HCEC 1CT (cell line): ENCODE measurements at regions not wholly inside any gene's neighbourhood (a gene's known extent, or its start where the extent isn't known, plus 50 kb on each side); places are given as distances from the start of the nearest gene placed in this dataset.
"Not testable (repeated sequence)": the region's sequence is repeated elsewhere in the genome, so short reads cannot be mapped to it uniquely, and the experiment has no call there.

Experiments
- DNase-seq: peaks from one replicate; pipeline ENCODE4 v3.0.0-alpha.2; 2017

DNA sequence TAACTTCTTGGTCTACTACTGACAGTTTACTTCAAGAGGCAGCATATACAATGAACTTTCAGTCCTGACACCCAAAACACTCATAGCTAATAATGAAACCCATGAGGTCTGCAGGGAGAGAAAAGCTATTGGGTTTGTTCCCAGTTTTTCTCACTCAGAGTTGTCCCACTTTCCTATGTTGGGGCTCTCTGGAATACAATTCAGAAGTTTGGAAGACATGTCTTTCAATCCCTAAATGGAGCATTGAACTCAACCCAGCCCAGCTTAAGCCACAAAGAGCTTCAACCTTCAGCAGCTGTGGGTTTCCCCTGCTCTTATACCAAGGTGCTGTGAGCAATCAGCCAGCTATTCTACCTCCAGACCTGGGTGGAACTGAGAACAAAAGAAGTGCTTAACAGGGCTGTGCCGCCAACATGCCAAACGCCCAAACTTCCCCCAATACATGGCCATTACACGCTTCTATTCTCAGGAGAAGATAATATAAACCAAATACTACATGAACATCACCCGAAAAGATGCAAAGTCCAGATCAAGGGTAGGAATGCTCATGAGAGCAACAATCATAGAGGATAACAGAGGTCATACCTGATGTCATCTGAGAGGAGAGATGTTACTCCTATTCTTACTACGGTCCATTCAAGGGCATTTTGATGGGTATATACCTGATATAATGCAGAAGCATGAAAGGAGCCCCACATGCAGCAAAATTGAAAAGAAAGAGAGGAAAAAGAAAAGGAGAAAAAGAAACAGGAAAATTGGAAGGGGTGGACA is 131.2 kb upstream of the TGFBR2 start:
- no peak for DNase-seq

DNA sequence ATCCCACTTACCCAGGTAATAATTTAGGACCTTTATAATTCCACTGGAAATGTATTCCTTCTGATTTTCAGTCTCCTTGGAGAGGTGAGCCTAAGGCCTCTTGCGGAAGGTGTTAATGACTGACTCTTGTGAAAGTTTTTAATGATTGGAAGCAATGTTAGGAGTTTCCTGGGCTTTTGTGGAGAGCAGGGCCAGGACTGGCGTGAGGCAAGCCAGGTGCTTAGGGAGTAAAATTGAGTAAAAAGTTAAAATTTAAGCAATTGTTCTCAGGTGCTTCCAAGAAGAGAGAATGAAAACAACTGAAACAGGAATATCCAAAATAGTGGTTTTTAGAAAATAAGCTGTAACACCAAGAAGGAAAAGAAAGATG is 130.6 kb upstream of the TGFBR2 start:
- no peak for DNase-seq

DNA sequence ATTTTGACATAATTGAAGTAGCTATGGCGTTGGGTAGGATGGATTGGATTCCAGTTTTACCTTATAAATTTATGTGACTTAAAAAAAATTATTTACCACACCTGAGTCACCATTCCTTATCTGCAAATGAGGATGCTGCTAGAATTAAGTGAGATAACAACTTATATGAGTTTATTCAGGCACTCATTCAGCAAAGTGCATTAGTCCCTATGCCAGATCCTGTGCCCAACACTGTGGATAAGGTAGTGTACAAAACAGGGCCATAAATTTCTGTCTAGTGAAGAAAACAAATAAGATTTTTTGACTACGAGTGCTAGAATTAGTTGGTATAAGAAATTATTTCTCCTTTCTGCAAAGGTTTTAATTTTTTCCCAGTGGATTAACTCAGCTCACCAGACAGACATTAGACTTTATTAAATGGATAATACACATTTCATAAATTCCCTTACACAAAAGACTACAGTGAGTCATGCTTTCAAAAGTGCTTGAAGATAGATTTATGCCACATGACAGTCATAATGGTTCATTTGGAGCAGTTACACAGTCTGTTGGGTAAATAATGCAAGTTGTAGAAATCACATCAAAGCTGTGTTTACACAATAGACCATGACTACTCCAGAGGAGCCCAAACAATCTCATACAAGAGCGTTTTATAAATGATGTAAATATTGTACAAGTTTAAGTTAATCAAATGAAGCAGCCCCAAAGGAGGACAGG is 129.9 kb upstream of the TGFBR2 start:
- DNase-seq: peak; percentile 83

DNA sequence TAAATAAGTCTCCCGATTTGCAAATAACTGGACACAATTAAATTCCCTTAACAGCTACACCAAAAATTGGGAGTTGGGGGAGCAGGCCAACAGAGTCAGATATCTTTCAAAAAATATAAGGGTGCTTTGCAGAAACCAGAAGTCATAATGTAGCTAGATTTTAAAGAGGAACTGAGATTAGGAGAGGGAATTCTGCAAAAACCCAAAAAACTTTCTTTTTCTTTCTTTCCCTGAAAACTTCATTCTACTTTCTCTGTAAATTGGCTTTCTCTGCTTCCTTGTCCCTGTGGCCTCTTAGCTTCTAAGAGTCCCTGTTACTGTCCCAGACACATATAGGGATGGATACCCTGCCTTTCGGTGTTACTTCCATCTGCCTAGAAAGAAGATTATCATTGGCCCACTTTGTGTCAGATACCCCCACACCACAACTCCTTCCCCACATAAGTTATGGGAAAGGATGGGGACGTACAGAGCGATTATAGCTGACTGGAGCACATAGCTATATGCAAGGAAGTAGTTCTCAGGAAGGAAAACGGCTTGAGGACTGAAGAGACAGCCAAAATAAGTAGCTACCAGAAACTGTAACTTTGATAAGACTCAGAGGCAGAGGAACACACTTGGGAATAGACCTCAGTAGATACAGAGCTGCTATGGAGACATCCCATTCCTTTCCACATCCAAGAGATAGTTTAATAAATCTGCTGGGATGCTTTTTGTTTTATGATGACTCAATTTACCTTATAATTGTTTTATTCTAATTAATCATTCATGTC is 129.1 kb upstream of the TGFBR2 start:
- no peak for DNase-seq

DNA sequence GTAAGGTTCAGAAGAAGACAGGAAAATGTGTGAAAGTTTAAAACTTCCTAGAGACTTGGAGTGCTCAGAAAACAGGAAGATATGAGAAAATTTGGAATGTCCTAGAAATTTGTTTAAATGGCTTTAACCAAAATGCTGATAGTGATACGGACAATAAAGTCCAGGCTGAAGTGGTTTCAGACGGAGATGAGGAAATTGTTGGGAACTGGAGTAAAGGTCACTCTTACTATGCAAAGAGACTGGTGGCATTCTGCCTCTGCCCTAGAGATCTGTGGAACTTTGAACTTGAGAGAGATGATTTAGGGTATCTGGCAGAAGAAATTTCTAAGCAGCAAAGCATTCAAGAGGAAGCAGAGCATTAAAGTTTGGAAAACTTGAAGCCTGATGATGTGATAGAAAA is 126.7 kb upstream of the TGFBR2 start:
- not testable (repeated sequence) for DNase-seq

DNA sequence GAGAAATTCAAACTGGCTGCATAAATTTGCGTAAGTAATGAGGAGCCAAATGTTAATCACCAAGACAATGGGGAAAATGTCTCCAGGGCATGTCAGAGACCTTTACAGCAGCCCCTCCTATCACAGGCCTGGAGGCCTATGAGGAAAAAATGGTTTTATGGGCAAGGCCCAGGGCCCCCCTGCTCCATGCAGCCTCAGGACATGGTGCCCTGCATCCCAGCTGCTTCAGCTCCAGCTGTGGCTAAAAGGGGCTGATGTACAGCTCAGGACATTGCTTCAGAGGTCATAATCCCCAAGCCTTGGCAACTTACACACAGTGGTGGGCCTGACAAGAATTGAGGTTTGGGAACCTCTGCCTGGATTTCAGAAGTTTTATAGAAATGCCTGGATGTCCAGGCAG is 126.2 kb upstream of the TGFBR2 start:
- not testable (repeated sequence) for DNase-seq

DNA sequence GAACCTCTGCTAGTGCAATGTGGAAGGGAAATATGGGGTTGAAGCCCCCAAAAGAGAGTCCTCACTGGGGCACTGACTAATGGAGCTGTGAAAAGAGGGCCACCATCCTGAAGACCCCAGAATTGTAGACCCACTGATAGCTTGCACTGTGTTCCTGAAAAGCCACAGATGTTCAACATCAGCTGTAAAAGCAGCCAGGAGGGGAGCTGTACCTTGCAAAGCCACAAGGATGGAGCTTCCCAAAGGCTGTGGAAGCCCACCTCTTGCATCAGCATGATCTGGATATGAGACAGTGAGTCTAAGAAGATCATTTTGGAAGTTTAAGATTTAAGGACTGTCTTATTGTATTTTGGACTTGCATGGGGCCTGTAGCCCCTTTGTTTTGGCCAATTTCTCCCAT is 125.8 kb upstream of the TGFBR2 start:
- no peak for DNase-seq

DNA sequence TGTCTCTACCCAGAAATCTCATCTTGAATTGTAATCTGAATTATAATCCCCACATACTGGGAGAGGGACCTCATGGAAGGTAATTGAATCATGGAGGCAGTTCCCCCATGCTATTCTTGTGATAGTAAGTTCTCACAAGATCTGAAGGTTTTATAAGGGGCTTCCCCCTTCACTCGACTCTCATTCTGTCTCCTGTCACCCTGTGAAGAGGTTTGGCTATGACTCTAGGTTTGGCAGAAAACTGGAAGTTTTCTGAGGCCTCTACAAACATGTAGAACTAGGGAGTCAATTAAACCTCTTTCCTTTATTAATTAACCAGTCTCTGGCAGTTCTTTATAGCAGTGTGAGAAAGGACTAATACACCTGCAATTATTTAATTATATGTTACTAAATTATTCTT is 125.2 kb upstream of the TGFBR2 start:
- no peak for DNase-seq

DNA sequence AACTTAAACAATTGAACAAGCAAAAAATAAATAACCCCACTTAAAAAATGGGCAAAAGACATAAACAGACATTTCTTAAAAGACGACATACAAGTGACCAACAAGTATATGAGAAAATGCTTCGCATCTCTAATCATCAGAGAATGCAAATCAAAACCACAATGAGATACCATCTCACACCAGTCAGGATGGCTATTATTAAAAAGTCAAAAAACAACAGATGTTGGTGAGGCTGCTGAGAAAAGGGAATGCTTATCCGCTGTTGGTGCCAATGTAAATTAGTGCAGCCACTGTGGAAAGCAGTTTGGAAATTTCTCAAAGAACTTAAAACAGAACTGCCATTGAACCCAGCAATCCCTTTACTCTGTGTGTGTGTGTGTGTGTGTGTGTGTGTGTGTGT is 122.2 kb upstream of the TGFBR2 start:
- not testable (repeated sequence) for DNase-seq

DNA sequence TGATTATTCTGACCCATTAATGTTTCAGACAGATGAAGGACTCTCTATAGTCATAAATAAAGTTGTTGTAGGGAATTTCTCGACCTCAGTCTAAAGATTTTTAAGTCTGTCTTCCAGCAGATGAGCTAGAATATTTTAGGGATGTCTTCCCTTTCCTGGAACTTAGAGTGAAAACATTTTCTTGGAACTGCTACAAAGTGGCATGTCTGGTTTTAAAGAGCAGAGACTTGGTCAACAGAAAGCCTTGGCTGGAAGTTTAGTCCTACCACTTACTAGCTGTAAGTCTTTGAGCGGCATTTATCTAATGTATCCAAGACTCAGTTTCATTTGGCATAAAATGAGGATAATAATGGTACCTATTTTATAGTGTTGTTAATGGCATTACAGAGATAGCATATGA is 120.0 kb upstream of the TGFBR2 start:
- no peak for DNase-seq

DNA sequence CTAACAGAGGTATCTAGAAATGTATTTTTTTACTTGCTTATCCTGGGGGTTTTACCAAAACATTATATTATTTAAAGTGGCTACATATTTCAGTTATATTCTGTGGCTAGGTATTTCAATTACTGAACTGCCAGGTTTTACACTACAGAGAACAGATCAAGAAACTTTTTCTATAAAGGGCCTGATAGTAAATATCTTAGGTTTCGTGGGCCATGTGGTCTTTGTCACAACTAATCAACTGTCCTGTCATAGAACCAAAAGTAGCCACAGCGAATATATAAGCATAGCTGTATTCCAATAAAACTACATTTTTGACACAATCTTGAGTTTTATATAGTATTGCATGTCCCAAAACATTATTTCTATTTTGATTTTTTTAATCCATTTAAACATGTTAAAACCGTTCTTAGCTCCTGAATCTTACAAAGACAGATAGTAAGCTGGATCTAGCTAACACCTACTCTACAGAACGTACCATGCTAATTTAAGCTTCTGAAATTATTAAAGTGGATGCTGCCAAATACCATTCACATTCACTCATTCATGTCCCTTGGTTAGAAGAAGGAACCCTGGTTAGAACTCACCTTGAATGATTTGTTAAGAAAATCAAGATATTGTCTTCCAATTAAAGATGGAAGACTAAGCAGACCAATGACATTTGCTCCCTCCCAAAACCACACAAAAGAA is 118.2 kb upstream of the TGFBR2 start:
- no peak for DNase-seq

DNA sequence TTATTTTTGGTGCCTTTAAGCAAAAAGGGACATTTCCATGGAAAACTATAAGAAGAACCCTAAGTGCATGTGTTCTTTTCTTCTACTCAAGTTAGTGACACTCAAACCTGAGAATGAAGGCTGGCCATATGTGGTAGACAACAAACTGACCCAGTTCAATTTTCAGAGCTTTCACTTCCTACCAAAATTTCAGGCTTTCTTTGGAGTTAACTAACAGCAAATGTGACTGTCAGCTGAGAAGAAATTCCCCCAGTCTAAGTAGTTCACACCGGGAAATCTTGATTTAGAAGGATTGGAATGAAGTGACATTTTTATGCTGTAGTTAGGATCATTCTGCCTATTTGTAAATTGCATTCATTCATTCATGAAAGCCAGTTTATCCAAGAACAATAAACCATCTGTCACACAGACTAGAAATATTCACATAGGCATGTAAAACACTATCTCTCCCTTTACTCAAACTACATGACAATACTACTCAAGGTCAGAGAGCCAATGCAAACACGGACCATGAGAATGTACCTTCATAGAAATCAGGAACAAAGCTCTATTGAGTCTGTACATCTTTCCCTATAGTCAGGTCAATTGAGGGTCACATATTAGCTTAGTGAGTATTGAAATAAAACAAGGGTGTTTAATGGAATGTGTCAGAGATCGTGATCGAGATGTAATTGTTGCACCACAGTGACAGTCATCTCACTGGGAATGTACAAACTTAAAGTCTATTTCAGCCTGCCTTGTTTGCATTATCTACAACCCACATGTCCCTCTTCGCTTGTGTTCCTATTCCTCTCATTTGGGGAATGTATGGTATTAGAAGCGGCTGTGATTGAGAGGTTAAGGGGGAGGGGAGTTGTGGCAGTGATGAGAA is 113.8 kb upstream of the TGFBR2 start:
- DNase-seq: peak; percentile 67

DNA sequence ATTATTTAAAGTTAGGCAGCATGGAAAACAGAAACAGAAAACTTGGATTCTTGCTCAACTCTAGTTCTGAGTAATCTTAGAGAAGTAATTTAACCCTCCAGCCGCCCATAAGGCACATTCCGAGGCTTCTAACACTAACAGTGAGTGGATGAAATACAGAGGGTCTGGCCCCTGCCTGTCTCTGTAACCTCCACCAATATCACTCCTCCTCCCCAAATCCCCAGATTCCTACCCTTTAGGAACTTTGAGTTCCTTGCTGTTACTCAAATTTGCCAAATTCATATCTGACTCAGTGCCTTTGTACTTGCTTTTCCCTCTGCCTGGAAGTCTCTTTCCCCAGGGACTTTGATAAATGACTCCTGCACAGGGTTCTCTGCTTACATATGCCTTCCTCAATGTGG is 112.5 kb upstream of the TGFBR2 start:
- peak; percentile 91 for DNase-seq

DNA sequence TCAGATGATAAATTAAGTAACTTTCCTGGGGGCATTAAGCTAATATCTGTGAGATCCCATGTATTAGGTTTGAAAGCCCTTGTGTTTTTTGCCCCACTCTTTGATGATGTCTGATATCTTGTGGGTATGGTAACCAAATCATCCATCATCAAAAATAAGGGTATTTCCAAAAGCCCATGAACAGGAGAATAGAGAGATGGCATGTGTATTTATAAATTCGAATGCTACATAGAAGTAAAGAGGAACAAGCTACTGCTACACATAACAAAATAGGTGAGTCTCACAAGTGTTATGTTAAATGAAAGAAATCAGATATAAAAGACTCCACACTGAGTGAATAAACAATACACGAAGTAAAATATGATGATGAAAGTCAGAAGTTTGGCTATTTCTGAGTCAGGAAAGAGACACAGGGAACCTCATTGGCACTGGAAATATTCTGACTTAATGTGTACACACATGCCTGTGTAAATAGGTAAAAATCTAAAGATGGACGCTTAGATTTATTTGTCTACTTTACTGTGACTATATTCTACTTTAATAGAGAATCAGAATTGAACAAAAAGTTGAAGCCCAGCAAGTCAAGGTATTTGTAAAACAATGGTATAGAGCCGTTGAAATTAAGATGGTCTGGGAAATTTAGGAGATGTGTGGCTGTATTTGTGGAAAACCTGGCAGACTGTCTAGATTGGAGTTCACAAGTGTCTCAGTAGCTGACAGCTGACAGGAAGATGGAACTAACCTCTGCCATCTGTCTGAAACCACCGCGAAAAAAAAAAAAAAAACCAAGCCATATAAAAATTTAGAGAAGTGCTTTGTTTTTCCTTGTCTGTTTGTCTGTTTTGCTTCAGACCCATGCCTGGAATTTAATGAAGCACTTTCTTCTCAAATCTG is 111.0 kb upstream of the TGFBR2 start:
- DNase-seq: peak; percentile 28

DNA sequence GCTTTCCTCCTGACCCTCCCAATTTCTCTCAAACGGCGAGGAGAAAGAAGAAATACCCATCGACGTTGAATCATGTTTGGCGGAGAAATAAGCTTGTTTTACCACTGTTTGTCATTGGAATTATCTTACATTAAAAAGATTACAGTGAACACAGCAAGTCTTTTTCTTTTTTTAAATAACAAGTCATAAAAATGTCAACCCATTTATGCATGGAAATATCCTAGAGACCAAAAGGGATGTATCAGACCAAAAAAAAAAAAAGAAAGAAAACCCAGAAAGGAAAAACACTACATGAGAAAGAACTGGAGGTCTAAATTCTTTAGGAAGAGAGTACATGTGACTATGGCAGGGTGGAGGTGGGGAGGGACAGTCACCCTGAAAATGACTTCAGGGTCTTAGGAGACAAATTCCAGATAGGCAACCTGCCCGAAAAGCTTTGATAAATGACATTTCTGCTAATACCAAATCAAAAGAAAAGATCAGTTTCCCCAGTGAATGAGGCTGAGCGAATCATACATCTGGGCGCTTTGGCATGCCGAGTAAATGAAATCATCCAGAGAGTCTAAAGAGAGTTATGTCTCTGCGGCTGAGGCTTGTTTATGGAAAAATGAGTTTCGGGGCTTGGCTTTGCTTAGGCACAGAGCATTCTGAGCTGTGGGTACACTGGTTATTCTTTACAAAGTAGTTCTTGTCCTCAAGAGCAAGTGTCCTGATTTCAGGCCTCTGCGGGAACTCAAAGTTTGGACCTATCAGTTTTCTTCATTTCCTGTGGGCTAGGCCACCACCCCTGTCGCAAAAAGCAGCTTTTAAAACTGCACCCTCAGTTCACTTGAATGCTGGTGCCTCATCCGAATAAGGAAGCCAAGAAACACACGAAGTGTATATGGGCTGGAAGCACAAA is 110.1 kb upstream of the TGFBR2 start:
- peak; percentile 85 for DNase-seq

DNA sequence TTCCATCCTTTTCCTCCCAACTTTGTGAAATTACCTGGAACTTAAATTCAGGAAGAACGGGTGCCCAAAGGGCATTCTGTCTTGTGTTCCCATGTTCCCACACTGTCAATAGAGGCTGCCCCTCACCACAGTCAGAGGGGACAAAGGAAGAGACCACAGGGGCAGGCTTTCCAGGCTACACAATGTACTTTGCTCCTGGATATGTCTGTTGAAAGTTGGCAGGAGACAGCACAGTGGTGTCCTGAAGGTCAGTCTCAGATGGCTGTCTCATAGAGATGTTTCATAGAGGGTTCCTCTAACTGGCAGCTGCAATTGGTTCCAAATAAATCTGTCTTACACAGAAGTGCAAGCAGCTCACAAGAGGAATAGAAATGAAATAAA is 107.8 kb upstream of the TGFBR2 start:
- no peak for DNase-seq

DNA sequence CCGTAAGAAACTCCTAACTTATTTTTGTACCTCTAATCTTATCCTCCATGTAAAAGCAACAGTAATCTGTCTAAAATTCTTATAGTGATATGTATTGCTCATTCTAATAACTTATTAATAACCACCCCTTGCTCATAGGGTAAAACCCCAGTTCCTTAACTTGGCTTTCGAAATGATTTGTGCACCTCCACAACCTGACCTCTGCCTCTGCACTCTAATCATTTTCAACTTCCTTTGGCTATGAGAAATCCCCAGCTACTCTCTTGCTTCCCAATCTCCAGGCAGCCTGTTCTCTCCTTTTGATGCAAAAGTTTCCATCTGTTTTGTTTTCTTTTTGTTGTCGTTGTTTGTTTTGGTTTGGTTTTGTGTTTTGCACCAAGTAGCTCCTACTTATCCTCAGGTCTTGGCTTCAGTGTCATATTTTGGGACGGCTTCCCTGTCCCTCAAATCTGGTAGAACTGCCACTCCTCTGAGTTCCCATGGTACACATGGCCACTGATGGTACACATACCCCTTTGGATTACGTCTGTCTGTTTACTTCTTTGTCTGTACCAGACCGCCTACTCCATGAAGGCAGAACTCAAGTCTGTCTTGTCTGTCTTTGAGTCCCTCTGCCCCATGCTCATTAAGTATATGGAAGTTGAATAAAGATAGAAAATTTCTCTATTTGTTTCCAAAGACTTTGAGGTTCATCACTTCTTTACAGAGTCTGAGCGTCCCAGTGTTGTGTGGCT is 105.6 kb upstream of the TGFBR2 start:
- DNase-seq: no peak

DNA sequence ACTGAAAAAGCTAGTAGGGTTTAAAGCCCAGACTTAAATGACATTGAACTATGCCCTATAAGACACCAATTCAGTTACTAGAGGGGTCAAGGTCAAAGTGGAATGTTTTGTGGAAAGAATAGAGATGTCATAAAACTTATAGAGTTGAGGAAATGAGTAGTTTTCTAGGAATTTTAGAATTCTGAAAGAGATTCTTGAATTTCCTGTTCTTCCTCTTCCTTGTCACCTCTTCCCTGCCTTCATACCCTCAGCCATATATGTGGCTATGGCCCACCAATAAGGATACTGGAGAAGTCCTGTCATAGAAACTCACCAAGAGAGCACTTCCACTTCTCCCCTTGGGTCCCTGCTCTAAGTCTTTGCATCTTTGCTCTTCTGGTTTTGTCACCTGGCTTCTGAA is 104.9 kb upstream of the TGFBR2 start:
- no peak for DNase-seq

DNA sequence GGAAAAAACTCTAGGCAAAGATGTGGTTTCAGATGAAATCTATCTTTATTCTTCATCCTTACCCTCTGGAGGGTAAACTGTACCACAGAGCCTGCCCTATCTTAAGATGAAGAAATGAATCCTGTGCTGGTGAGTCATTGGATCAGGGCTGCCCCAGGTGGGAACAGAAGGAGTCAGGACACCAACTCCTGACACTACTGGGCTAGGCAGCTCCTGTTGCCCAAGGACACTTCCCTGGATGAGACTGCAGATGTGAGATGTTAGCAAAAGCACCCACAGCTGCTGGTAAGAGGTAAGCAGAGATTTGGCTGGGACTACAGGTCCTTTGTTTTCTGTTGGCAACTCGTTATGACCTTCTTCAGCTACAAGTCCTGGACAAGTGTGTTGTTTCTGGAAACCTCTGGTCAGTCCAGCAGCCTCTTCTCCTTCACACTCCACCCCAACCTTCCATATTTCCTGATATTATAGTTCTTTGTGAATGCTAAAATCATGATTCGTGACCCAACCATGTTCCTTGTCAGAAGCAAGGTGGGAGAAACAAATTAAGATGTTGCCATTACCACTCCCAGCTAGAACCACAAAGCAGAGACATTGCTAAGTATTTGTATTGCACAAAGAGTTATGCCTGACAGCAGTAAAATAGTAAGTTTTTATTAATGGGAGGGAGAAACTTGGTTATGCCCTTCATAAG is 104.2 kb upstream of the TGFBR2 start:
- no peak for DNase-seq
